Cerebellar nuclear complex (tissue), 1 donor: ENCODE measurements at regions not wholly inside any gene's neighbourhood (a gene's known extent, or its start where the extent isn't known, plus 50 kb on each side); places are given as distances from the start of the nearest gene placed in this dataset.
"Not testable (repeated sequence)": the region's sequence is repeated elsewhere in the genome, so short reads cannot be mapped to it uniquely, and the experiment has no call there.

Experiments used
- DNase-seq, 2 experiments: peaks; one replicate each; lab custom pipeline; 2025; lab: John Stamatoyannopoulos, UW

DNA sequence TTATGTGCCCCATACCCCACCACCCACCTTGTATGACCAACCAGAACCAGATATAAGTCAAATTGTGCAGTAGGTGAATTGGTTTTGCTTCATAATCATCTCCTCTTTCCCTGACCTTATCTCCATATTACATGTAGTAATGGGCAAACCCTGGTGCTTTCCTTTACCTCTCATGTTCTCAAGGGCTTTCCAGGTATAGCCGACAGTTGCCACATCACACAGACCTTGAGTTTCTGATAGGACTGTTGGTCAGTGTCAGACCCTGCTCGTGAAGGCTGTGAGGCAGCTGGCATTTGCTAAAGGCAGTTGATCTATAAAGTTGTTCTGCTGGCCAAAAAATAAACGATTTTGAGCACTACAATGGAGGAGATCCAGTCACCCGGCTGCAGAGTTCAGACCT, 145.9 kb downstream of the ALX1 start:
- no peak for DNase-seq

DNA sequence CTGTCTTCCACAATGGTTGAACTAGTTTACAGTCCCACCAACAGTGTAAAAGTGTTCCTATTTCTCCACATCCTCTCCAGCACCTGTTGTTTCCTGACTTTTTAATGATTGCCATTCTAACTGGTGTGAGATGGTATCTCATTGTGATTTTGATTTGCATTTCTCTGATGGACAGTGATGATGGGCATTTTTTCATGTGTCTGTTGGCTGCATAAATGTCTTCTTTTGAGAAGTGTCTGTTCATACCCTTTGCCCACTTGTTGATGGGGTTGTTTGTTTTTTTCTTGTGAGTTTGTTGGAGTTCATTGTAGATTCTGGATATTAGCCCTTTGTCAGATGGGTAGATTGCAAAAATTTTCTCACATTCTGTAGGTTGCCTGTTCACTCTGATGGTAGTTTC, 153.1 kb downstream of the ALX1 start:
- not testable (repeated sequence) for DNase-seq

DNA sequence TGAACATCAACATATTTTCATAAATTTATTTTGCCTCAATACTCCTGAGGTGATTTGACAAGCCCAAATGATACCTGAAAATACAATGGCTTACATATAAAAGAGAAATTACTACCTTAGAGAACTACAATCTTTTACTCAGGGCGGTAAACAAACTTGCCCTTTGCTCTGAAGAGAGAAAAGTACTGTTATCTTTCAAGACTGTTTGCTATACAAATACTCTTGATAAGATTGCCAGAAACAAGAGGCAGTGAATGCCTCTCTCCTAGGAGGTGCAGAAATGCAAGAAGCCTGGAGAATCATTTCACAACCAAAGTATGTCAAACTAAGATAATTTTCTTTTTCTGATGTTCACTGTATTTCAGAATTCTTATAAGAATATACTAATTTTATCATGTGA, 160.3 kb downstream of the ALX1 start:
- DNase-seq, result no peak

DNA sequence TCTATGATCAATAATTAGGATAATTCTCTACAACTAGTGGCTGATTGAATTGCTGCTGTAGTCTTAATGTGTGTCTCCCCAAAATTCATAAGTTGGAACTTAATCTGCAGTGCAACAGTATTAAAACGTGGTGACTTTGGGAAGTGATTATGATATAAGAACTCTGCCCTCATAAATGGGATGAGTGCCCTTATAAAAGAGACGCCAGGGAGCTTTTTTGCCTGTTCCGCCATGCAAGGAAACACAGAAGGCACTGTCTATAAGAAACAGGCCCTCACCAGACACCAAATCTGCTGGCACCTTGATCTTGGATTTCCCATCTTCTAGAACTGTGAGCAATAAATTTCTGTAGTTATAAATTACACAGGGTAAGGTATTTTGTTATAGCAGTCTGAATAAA, 161.0 kb downstream of the ALX1 start:
- DNase-seq, result no peak

DNA sequence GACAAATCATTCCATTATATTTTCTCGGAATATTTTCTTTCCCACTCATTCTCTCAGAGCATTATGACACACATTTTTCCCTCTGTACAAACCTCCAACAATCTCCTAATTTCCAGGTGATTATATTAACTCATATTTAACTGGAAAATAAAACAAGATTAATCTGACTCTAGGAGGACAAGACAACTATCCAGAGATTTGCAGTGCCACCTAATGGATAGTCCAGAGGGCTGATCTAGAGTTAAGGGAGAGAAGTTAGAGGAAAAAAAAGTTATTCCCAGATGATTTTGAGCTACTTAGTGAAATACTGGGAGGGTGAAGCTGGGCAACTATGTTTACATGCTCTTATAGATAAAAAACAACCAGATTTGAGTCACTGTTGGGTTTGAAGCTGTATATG, 161.7 kb downstream of the ALX1 start:
- DNase-seq, result no peak

DNA sequence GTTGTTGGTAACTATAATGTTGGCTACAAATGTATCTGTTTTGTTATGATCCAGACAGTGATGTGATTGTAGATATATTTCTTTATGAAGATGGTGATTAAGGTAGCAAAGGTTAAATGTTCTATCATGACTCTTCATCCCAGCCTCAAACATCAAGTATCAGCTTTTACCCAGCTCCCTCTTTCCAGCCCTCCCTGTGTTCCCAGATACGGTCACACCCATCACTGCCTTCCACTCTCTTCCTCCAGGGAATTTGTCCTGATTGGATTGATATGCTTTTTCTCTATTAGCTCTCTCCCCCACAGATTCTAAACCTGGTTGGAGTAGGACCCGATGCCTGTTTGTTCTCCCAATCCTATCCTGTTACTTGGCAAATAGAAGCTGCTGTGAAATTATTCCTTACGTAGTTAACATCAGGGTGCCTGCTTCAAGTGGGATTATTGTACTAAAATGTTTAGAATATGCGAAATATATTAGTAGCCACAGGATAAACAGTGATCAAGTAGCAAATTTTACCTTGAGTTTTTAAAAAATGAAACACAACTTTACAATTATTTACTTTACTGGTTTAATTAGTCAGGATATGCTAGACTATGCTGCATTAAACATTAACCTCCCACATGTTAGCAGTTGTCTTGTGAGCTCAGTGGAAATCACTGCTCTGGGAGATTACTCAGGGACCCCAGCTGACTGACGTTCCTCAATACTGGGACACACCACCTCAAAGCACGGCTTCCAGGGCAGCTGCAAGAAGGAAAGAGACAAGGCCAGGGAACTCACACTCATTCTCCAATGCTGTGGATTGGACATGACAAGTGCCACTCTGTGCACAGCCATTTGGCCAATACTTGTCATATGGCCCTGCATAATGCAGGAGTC, 165.3 kb downstream of the ALX1 start:
- DNase-seq, result no peak

DNA sequence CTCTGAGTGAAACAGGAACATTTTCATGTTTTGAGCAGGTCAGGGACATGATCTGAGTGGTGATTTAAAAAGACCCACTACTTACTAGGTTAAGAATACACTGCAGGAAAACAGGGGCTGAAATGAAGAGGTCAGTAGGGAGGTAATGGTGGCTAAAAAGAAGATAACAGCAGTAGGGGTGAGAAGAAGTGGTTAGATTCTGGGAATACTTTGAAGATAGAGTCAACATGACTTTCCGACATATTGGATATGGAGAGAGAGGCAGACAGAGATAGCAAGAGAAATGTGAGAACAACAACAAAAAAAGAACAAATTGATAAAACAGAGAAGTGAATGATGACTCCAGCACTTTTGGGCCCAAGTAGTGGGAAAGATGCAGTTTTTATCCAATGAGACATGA, 168.0 kb downstream of the ALX1 start:
- DNase-seq, result no peak

DNA sequence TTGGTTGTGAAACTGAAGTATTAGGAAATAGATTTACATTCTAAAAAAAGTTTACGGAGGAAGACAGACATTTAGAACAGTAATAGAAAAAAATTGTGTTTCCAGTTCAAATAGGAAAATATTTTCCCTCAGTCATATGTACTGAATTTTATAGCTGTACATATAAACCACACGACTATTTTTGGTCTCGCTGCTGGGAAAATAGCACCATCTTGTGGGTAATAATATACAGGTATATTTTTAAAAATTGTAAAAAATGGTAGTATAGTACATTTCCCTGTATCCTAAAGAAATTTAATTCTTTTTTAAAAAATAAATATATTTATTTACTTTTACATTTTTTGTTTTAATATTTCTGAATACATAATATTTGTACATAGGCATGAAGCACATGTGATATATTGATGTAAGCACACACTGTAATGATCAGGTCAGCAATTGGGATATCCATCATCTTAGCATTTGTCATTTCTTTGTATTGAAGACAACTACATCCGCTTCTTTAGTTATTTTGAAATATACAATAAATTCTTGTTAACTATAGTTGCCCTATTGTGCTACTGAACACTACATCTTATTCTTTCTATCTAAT, 168.6 kb downstream of the ALX1 start:
- DNase-seq, result no peak

DNA sequence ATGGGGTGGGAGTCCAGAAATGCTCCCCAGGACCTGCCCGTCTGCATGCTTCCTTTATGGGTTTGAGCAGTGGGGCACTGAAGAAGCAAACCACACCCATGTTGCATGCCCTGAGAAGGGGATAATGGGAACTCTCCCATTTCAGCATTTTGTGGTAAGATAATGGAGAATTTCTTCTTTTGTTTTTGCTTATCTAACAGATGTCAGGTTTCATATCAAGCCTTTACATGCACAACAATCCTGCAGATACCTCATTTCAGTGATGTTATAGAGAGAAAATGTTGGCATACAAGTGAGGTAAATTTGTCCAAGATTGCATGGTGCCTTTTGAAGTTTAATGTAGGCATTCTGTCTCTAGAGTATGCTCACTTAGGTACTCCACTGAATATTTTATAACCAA, 177.0 kb downstream of the ALX1 start:
- DNase-seq, result no peak

DNA sequence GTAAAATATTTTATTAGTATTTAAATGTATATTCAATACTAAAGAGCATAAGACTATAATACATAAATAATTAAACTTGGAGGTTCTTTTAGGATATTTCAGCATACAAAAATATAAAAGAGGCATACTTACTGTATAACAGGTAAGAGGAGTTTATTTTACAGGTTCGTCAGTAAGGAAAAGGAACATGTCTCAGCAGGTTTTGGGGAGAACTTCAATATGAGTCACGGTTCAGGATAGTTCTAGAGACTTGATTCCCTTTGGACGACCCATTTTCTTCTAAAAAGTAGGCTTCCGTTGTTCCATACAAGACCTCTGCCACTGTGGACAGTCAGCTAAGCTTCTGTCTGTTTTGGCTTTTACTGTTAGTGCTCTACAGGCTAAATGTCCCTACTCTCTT, 181.1 kb downstream of the ALX1 start:
- DNase-seq, result no peak

DNA sequence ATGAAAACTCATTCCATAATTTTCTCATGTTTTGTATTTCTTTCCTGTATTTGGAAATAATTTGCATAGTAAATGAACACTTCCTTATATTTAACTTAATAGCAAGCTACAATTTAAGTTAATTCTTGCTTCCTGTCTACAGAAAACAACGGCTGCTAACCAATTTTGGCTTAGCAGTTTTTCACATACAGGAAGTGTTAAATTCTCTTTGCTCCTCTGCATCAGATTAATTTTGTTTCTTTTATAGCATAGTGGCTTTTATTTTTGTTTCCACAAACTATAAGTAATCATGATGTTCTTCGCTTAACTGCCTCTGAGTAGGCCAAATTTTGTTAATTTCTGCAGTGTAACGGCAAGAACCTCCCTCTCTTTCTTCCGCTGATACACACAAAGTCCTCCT, 182.9 kb downstream of the ALX1 start:
- no peak for DNase-seq

DNA sequence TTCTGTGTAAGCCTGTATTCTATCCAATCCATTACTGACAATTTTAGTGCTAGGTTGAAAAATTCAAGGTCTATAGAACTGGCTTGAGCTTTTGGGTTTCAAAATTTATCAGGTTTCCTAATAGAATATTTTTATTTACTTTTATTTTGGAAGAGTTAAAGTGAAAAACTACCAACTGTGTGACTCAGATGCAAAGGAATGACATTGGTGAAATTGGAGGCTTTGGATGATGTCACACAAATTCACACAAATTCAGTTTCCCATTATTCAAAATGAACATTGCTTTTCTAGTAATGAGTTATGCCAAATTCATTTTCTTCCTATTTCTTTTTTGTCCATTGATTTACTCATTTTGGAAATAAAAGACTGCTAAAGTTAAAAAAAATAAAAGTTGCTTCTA, 186.9 kb downstream of the ALX1 start:
- DNase-seq, result no peak

DNA sequence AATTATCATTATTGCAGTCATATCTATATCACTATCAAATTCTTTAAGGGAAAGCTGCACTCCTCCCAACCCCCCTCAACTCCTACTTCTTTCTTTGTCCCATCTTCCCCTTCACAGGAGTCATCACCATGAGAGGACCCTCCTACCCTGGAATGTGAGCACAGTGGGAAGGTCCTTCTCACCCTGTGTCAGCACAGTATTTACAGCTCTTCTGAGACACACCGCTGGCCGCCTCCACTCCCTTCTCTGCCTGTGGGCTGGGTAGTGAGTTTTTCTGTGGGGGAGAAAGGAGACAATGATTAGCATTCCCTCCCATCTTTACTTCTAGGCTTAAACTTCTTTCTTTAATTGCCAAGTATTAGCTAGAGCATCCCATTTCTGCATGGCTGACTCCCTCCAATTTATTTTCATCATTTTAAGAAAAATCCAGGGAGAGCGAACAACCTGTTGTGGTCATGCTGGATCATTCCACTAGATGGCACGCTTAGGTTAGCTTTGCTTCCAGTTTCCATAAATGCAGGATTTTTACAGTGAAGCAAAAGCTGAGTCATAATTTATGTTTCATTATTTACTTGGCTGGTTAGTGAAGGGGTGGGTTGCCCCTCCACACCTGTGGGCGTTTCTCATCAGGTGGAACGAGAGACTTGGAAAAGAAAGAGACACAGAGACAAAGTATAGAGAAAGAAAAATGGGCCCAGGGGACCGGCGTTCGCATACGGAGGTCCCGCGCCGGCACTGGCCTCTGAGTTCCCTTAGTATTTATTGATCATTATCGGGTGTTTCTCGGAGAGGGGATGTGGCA, 188.5 kb downstream of the ALX1 start:
- no peak for DNase-seq

DNA sequence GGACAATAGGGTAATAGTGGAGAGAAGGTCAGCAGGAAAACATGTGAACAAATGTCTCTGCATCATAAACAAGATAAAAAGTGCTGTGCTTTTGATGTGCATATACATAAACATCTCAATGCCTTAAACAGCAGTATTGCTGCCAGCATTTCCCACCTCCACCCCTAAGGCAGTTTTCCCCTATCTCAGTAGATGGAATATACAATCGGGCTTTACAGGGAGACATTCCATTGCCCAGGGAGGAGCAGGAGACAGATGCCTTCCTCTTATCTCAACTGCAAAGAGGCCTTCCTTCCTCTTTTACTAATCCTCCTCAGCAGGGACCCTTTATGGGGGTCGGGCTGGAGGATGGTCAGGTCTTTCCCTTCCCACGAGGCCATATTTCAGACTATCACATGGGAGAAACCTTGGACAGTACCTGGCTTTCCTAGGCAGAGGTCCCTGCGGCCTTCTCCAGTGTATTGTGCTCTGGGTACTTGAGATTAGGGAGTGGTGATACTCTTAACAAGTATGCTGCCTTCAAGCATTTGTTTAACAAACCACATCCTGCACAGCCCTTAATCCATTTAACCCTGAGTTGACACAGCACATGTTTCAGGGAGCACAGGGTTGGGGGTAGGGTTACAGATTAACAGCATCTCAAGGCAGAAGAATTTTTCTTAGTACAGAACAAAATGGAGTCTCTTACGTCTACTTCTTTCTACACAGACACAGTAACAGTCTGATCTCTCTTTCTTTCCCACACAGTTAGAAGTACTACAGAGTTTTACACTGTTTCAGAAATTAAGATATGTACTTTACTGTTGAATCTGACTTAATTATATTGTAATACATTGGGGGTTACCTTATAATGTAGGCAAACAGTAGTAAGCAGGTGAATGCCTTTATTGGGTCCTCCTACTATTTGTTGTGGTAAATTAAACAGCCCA, 189.4 kb downstream of the ALX1 start:
- not testable (repeated sequence) for DNase-seq

DNA sequence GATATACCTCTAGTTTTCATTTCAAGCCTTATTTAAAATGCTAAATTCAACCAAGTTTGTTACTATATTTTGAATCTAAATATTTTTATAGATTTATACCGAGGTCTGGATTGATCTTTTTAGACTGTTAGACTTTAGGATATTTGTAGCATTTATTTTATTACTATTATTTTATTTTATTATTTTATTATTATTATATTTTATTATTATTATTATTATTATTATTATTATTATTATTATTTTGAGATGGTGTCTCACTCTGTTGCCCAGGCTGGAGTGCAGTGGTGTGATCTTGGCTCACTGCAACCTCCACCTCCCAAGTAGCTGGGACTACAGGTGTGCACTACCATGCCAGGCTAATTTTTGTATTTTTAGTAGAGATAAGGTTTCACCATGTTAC, 195.3 kb downstream of the ALX1 start:
- not testable (repeated sequence) for DNase-seq

DNA sequence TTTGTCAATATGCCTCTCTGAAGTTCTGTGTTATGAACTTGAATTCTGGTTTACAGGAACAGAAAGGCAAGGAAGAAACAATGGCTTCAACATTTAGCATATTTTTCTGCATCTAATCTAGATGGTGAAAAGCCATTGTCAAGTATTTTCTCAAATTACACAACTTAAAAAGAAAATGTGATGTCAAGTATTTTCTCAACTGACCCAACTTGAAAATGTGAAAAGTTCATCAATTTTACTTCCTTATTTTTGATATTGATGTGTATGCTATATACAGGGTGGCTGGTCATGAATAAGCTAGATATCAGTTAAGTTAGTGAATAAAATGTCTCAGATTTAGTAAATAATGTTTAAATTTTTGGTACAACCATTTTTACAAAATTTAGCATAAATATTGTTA, 196.7 kb downstream of the ALX1 start:
- no peak for DNase-seq

DNA sequence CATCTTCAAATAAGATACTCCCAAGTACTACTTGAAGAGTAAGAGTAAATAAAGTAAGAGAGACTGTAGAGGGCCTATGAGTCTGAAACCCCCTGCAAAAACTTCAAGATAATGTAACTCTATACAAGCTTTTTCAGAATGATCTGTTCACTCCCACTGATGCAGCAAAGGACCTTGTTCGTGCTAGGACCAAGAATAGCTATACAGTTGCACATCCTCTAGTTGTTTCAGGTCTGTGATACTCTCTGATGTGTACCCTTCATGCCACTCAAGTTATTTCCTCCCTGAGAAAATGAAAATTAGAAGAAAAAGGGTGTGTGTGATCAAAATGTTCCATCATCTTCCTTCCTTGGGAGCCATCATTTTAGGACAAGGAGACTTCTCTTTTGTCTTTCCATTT, 204.4 kb downstream of the ALX1 start:
- DNase-seq, result no peak

DNA sequence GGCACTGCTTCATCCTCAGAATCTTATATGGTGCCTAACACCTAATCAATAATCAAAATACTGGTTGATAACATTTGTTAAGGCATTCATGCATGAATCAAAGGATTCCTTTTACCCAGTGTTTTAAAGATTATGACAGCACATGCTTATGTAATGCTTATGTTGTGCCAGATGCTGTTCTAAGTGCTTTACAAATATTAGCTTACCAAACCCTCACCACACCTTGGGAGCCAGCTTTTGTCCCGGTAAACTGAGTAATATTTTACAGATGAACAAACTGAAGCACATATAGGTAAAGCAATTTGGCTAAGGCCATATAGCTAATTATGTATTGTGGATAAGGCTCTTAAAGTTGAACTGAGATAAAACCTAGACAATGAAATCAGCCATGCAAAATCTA, 209.2 kb downstream of the ALX1 start:
- DNase-seq, result no peak

DNA sequence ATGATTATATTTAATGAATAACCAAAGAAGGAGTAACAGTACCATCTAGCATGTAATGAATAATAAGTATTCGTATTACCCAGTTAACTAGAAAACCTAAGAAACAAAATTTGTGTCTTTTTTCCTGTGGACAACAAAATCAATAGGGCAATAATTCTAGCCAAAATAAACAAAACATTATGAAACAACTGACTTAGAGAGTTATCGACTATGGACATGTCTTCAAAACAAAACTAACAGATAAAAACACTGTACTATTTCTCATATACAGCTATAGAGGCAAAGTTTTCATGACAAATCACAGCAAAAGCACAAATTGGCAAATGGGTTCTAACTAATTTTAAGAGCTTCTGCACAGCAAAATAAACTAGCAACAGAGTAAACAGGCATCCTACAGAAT, 224.1 kb downstream of the ALX1 start:
- DNase-seq, result no peak

DNA sequence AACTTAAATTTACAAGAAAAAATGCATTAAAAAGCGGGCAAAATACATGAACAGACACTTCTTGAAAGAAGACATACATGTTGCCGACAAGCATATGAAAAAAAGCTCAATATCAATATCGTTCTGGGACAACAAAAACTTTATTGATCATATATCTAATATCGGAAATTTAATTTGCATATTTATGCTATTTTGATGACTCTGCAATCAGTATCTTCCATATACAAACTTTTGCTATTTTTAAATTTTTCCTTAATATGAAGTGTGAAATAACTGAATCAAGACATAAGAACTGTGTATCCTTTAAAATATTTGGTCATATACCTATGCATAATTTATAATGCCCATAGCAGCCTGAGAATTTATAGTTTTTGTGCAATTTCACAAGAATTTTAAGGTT, 224.6 kb downstream of the ALX1 start:
- no peak for DNase-seq

DNA sequence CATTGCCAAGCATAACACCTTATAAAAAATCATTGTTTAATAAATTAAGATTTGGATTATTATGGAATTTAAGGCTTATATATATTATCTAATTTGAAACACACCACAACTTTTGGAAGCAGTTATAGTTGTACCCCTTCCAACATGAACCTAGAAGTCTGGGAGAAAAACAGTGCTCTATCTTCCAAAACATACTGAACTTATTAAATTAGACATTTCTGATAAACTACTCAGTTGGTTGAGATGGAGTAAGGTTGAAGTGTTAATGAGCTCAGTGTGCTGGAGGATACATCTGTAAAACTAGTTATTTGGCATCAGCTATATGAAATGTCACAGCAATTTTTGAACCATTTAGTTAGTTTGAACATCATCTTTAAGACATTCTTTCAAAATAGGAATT, 227.4 kb downstream of the ALX1 start:
- no peak for DNase-seq
